DND-41 (cell line): ENCODE measurements at regions not wholly inside any gene's neighbourhood (a gene's known extent, or its start where the extent isn't known, plus 50 kb on each side); places are given as distances from the start of the nearest gene placed in this dataset.

Experiments
- EZH2 ChIP-seq: IDR thresholded peaks from 3 replicates; pipeline ENCODE4 v1.6.1; 2012; ENCODE audit warnings: borderline replicate concordance, low read depth, mild to moderate bottlenecking, moderate library complexity, low read length, inconsistent platforms; ENCODE audit not compliant: severe bottlenecking
- TF ChIP-seq, protein P1 (sequence below): IDR thresholded peaks from 2 replicates; pipeline ENCODE4 v1.5.1; 2012; ENCODE audit warnings: borderline replicate concordance, low read length, moderate library complexity, mild to moderate bottlenecking; ENCODE audit not compliant: poor library complexity, severe bottlenecking; ENCODE audit errors: extremely low read depth

DNA sequence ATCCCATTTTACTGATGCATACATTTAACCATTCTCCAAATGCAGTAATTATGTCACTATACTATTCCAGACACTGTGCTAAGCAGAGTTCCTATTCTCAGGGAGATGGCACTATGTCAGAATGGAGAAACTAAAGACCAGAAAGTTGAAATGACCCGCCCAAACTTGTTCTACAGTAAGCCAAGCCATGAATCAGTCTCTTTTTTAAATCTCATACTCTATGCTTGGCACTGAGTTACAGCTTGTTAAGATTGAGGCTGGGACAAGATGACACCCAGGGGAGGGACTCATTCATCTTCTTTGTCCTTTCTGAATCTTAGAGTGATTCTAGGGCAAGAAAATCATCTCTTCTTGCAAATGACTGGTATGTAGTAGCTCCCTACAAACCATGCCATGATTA, 247.0 kb upstream of the CCL2 start:
- TF ChIP-seq, protein P1, sequence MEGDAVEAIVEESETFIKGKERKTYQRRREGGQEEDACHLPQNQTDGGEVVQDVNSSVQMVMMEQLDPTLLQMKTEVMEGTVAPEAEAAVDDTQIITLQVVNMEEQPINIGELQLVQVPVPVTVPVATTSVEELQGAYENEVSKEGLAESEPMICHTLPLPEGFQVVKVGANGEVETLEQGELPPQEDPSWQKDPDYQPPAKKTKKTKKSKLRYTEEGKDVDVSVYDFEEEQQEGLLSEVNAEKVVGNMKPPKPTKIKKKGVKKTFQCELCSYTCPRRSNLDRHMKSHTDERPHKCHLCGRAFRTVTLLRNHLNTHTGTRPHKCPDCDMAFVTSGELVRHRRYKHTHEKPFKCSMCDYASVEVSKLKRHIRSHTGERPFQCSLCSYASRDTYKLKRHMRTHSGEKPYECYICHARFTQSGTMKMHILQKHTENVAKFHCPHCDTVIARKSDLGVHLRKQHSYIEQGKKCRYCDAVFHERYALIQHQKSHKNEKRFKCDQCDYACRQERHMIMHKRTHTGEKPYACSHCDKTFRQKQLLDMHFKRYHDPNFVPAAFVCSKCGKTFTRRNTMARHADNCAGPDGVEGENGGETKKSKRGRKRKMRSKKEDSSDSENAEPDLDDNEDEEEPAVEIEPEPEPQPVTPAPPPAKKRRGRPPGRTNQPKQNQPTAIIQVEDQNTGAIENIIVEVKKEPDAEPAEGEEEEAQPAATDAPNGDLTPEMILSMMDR = no peak
- TF ChIP-seq EZH2 = no peak
